Tibial nerve (tissue), 4 donors: ENCODE measurements at regions not wholly inside any gene's neighbourhood (a gene's known extent, or its start where the extent isn't known, plus 50 kb on each side); places are given as distances from the start of the nearest gene placed in this dataset.

ENCODE experiments used
- EP300 ChIP-seq, 2 donors: sonication (generic); formaldehyde crosslinking; IDR thresholded peaks; one replicate each; pipeline ENCODE4 v1.6.1; 2017; ENCODE audit warnings: antibody characterized with exemption in 2 of 2, mild to moderate bottlenecking in 1 of 2
- POLR2A ChIP-seq, 2 donors: fragments of 450-650 bp; IDR thresholded peaks; one replicate each; pipeline ENCODE4 v1.6.1; 2017; ENCODE audit warnings: antibody characterized with exemption in 2 of 2, mild to moderate bottlenecking in 2 of 2, moderate library complexity in 2 of 2
- TF ChIP-seq, protein P1 (sequence below), 5 experiments: fragments of 200-600 bp in 3 of 5; fragments of 450-650 bp in 2 of 5; sonication (generic) in 3 of 5; IDR thresholded peaks; one replicate each; pipeline ENCODE4 v1.5.1; 2016 to 2019; ENCODE audit warnings: antibody characterized with exemption in 5 of 5, mild to moderate bottlenecking in 3 of 5, moderate library complexity in 2 of 5

DNA sequence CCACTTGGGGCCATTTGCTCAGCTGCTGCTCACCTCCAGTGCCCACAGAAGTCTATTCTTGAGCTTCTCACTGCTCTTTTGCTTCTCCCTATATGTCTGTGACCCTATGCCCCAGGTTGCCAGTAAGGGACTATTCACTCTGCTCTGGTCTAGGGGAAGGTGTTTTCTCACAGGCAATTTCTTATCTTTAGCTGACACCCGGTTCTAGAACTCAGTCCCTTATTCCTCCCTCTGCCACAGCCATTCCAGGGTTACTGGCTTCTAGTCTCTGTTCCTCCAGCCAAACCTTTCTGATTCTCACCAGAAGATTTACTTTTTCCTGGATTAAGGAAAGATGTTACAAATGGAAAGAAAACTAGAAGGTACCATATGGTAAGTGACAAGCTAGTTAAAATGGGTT is 574.0 kb downstream of the NTRK3 start:
- TF ChIP-seq, protein P1, sequence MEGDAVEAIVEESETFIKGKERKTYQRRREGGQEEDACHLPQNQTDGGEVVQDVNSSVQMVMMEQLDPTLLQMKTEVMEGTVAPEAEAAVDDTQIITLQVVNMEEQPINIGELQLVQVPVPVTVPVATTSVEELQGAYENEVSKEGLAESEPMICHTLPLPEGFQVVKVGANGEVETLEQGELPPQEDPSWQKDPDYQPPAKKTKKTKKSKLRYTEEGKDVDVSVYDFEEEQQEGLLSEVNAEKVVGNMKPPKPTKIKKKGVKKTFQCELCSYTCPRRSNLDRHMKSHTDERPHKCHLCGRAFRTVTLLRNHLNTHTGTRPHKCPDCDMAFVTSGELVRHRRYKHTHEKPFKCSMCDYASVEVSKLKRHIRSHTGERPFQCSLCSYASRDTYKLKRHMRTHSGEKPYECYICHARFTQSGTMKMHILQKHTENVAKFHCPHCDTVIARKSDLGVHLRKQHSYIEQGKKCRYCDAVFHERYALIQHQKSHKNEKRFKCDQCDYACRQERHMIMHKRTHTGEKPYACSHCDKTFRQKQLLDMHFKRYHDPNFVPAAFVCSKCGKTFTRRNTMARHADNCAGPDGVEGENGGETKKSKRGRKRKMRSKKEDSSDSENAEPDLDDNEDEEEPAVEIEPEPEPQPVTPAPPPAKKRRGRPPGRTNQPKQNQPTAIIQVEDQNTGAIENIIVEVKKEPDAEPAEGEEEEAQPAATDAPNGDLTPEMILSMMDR (IDR thresholded peaks at IDR 0.05), result no peak
- TF ChIP-seq EP300 (IDR thresholded peaks at IDR 0.05), result no peak
- TF ChIP-seq POLR2A (IDR thresholded peaks at IDR 0.05), result no peak
